SK-MEL-5 (cell line): ENCODE measurements at regions not wholly inside any gene's neighbourhood (a gene's known extent, or its start where the extent isn't known, plus 50 kb on each side); places are given as distances from the start of the nearest gene placed in this dataset.

Experiments used
- small RNA-seq, 2 experiments: library from RNA; depleted of rRNA; stranded (forward); fragments of <200 nt; gene quantifications; one replicate each; pipeline ENCODE3, GENCODE V24; 2014

Small RNA genes lying in the stretch of these regions (small RNA-seq; reads per million reads assigned to genes)
- gene AC147067.2: 0 reads per million in 2 experiments
